NCI-H1694 (cell line): ENCODE measurements at regions not wholly inside any gene's neighbourhood (a gene's known extent, or its start where the extent isn't known, plus 50 kb on each side); places are given as distances from the start of the nearest gene placed in this dataset.

ENCODE experiments used
- DNase-seq: peaks from one replicate; lab custom pipeline; 2025; lab: John Stamatoyannopoulos, UW

DNA sequence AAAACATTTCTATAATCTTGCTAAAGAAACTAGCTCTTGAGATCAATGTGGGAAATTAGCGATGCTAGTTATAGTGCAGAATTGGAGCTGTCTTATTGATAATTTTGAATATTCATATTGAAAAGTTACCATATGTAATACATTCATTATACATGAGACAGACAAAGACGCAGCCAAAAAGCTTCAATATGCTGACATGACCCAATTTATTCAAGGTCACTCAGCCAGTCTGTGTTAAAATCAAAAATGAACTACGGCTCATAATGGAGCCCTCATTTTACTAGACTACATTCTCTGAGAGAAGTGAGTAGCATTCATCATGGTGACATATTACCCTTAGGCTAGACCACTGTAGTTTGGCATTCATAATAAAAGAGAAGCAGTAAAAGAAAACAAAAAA is 107.3 kb upstream of the GABRG2 start:
- no peak for DNase-seq

DNA sequence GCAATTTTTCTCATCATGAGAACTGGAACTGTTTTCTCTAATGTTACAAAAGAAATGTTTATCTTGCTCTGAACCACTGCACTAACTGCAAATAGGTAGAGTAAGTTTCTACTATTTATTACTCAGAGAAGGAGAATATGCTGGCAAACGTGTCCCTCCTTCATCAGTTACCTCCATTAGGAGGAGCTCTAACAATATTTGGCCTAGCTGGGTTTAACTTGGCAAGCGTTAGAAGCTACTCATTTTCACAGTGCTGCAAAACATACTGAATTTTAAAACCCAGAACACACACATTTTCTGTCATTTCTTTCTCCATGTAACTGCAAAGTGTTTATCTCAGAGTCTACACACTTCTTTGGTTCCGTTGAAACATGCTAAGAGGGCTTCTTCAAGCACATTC is 101.0 kb upstream of the GABRG2 start:
- peak; percentile 15 for DNase-seq

DNA sequence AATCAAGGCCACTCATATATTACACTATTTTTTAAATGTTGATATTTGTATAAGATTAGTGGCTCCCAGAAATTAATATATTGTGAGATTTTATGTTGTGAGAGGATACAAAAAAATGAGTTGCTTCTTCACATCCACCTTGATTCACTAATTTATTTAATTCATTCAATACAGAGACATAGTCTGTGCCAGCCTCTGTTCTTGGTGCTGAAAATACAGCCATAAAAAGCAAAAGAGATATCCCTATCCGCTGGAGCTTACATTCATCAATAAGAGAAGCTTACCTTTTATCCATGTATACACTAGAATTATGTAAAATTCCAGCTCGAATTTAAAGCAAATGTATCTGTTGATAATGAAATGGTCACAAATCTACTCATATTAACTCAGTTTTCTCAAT is 92.2 kb upstream of the GABRG2 start:
- no peak for DNase-seq

DNA sequence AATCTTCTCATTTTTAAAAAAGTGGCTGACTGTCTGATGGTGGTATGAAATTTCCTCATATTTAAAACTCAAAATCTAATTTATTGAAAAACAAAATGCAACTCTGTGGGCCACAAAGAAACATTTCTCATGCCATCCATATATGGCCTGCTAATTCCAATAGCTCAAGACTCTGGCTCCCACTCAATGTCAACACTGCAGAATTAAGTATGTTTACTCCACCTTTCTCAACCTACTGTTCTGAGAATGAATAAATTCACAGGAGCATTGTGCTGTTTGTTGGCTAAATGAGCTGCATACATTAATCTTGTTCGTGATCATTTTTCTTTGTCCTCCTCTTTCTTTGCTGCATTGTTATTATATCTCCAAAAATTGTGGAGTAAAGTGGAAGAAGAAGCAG is 79.5 kb upstream of the GABRG2 start:
- no peak for DNase-seq
